Esophagus muscularis mucosa (tissue), 4 donors: ENCODE measurements at regions not wholly inside any gene's neighbourhood (a gene's known extent, or its start where the extent isn't known, plus 50 kb on each side); places are given as distances from the start of the nearest gene placed in this dataset.

Source experiments
- DNase-seq: peaks from one replicate; pipeline ENCODE4 v3.0.0-alpha.2; 2017; ENCODE audit errors: extremely low spot score
- H3K27ac ChIP-seq, 4 donors: fragments of 200-600 bp; sonication (generic); replicated peaks in 1 of 4; 1 replicate in 3 of 4; 2 replicates in 1 of 4; pipeline ENCODE4 v1.5.1; 2016 to 2019; ENCODE audit warnings: mild to moderate bottlenecking in 1 of 4
- H3K27me3 ChIP-seq, 4 donors: fragments of 200-600 bp; sonication (generic); one replicate each; pipeline versions ENCODE4 v1.5.1 to v1.6.0; 2016 to 2019
- H3K36me3 ChIP-seq, 4 donors: fragments of 200-600 bp; sonication (generic); one replicate each; pipeline ENCODE4 v1.5.1; 2016 to 2019
- H3K4me1 ChIP-seq, 4 donors: fragments of 200-600 bp; sonication (generic); one replicate each; pipeline ENCODE4 v1.5.1; 2016 to 2019
- H3K4me3 ChIP-seq, 4 donors: fragments of 200-600 bp; sonication (generic); 1 replicate in 2 of 4; 2 replicates in 2 of 4; pipeline ENCODE4 v1.5.1; 2016 to 2019; ENCODE audit warnings: mild to moderate bottlenecking in 4 of 4, moderate library complexity in 1 of 4
- H3K9me3 ChIP-seq, 4 donors: fragments of 200-600 bp; sonication (generic); 1 replicate in 3 of 4; 2 replicates in 1 of 4; pipeline ENCODE4 v1.5.1; 2016 to 2019
- EP300 ChIP-seq: sonication (generic); formaldehyde crosslinking; IDR thresholded peaks from one replicate; pipeline ENCODE4 v1.6.1; 2017; ENCODE audit warnings: antibody characterized with exemption
- POLR2A ChIP-seq: fragments of 450-650 bp; IDR thresholded peaks from one replicate; pipeline ENCODE4 v1.6.1; 2017; ENCODE audit warnings: antibody characterized with exemption, moderate library complexity, mild to moderate bottlenecking, low read depth
- POLR2AphosphoS5 ChIP-seq, 2 donors: sonication (generic); formaldehyde crosslinking; IDR thresholded peaks; one replicate each; pipeline ENCODE4 v1.6.1; 2017; ENCODE audit warnings: antibody characterized with exemption in 2 of 2
- WGBS: methylation state at CpG from one replicate; pipeline ENCODE4 v1.1.5; 2018; 5-methylcytosine and 5-hydroxymethylcytosine counted together
- intact Hi-C: fragments of 100-400 bp; cut with DNase I; formaldehyde crosslinking; loops from one replicate; pipeline ENCODE4 v1.15.1; 2023
- TF ChIP-seq, protein P1 (sequence below), 3 experiments: fragments of 200-600 bp in 2 of 3; fragments of 450-650 bp in 1 of 3; sonication (generic) in 2 of 3; IDR thresholded peaks; one replicate each; pipeline ENCODE4 v1.5.1; 2017 to 2019; ENCODE audit warnings: antibody characterized with exemption in 3 of 3, mild to moderate bottlenecking in 2 of 3, moderate library complexity in 1 of 3

GRCh38 chr13:81846771-81847170 is 1505.8 kb upstream of the SPRY2 start:
- H3K9me3 ChIP-seq: no peaks in the 10 kb centered on the region
- intact Hi-C loops: no loop called here
- H3K27ac ChIP-seq: no peak overlapping the region
- H3K4me3 ChIP-seq: no peak overlapping the region
- TF ChIP-seq, protein P1, sequence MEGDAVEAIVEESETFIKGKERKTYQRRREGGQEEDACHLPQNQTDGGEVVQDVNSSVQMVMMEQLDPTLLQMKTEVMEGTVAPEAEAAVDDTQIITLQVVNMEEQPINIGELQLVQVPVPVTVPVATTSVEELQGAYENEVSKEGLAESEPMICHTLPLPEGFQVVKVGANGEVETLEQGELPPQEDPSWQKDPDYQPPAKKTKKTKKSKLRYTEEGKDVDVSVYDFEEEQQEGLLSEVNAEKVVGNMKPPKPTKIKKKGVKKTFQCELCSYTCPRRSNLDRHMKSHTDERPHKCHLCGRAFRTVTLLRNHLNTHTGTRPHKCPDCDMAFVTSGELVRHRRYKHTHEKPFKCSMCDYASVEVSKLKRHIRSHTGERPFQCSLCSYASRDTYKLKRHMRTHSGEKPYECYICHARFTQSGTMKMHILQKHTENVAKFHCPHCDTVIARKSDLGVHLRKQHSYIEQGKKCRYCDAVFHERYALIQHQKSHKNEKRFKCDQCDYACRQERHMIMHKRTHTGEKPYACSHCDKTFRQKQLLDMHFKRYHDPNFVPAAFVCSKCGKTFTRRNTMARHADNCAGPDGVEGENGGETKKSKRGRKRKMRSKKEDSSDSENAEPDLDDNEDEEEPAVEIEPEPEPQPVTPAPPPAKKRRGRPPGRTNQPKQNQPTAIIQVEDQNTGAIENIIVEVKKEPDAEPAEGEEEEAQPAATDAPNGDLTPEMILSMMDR (IDR thresholded peaks at IDR 0.05): no peak
- TF ChIP-seq EP300 (no peak), POLR2AphosphoS5 (IDR thresholded peaks at IDR 0.05) (no peak), POLR2A (no peak)
- H3K4me1 ChIP-seq: no peaks in the 10 kb centered on the region
- no peak for DNase-seq
- H3K36me3 ChIP-seq: no peaks in the 10 kb centered on the region
- no peaks in the 10 kb centered on the region for H3K27me3 ChIP-seq
- 76% methylated on average over 2 of the region's 2 CpGs for WGBS

DNA sequence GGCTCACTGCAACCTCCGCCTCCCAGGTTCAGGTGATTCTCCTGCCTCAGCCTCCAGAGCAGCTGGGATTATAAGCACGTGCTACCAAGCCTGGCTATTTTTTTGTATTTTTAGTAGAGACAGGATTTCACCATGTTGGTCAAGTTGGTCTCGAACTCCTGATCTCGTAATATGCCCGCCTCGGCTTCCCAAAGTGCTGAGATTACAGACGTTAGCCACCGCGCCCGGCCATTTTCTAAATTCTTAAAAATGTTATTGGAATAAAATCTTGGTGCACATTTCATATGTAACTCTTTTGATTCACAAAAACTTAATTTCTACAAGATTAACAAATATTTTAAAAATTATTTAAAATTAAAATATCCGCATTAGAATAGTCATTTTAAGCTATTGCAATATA is 1480.3 kb upstream of the SPRY2 start:
- no peaks in the 10 kb centered on the region for H3K27me3 ChIP-seq
- TF ChIP-seq POLR2A: no peak
- TF ChIP-seq, protein P1 (IDR thresholded peaks at IDR 0.05): no peak
- no peak for TF ChIP-seq EP300
- no peak for TF ChIP-seq POLR2AphosphoS5 (IDR thresholded peaks at IDR 0.05)
- H3K27ac ChIP-seq: no peak overlapping the region
- no peak for DNase-seq
- H3K36me3 ChIP-seq: no peaks in the 10 kb centered on the region
- H3K9me3 ChIP-seq: no peaks in the 10 kb centered on the region
- H3K4me3 ChIP-seq: no peak overlapping the region
- WGBS: 96% methylated on average over 11 of the region's 11 CpGs
- intact Hi-C loops: no loop called here
- H3K4me1 ChIP-seq: no peaks in the 10 kb centered on the region

DNA sequence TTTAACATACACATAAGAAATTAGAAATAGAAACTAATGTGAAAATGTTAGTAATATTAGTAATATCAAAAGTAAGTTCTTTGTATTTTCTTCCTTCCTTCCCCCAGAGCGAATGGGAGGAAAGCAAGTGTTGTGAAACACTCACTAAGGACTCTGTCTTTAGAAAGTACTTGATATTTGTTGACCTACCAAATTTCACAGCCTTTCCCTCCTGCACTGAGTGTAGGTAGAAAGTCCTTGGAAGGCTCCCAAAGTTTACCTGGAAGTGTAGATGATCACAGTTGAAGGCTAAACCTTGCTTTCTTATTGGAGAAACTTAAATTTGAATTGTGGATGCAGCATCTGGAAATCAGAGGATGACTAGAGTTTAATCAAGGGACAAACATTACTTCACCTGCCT is 1459.5 kb upstream of the SPRY2 start:
- TF ChIP-seq, protein P1 (IDR thresholded peaks at IDR 0.05): no peak
- WGBS: 71% methylated on average over 1 of the region's 1 CpG
- intact Hi-C loops: no loop called here
- Histone ChIP-seq H3K27me3 (no peaks in the 10 kb centered on the region), H3K4me1 (no peaks in the 10 kb centered on the region), H3K9me3 (no peaks in the 10 kb centered on the region), H3K27ac (no peak overlapping the region), H3K4me3 (no peak overlapping the region), H3K36me3 (no peaks in the 10 kb centered on the region)
- DNase-seq: no peak

DNA sequence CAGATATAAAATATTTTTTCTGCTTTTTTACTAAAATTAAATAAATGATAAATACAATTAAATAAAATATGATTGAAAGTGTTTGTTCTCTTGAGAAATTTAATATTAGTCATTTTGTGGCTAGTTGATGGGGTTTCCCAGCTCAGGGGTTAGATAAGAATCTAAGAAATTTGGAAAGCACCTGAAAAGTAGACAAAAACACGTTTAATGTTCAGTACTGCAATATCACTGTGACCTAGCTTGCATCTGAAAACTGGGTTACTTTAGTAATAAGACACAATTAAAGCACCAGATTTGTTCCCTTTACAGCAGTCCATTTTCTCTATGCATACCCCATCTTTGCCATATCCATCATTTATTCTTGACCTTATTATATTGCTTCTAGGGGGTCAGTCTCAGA is 1454.8 kb upstream of the SPRY2 start:
- intact Hi-C loops: no loop called here

DNA sequence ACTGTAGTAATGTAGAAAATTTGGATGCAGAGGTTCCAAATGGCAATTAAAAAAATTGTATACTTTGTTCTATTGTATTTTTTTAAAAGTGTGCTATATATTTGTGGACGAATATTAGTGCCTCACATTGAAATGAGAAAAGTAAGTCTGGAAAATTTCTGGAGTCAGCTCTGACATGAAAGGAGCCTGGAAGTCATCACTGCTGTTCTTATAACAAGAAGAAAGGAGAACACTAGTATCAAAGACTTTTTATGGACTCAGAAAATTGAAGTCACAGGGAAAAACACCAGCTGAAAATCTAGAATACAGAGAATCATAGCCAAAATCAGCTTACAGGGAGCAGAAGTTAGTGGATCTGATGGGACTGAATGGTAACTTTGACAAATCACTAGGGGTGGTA is 1450.7 kb upstream of the SPRY2 start:
- TF ChIP-seq EP300: no peak
- TF ChIP-seq, protein P1 (IDR thresholded peaks at IDR 0.05): no peak
- TF ChIP-seq POLR2A: no peak
- no peak for TF ChIP-seq POLR2AphosphoS5 (IDR thresholded peaks at IDR 0.05)
- H3K4me1 ChIP-seq: no peaks in the 10 kb centered on the region
- 32% methylated on average over 1 of the region's 1 CpG for WGBS
- H3K4me3 ChIP-seq: no peak overlapping the region
- no peaks in the 10 kb centered on the region for H3K27me3 ChIP-seq
- DNase-seq: no peak
- H3K9me3 ChIP-seq: no peaks in the 10 kb centered on the region
- H3K27ac ChIP-seq: no peak overlapping the region
- H3K36me3 ChIP-seq: no peaks in the 10 kb centered on the region
- intact Hi-C loops: no loop called here

More for the DNA sequence above, 1454.8 kb upstream of the SPRY2 start:
- TF ChIP-seq POLR2AphosphoS5 (IDR thresholded peaks at IDR 0.05) (no peak), POLR2A (no peak), EP300 (no peak)
- TF ChIP-seq, protein P1 (IDR thresholded peaks at IDR 0.05): no peak
- no peak for DNase-seq
- no peaks in the 10 kb centered on the region for H3K4me1 ChIP-seq
- no peak overlapping the region for H3K4me3 ChIP-seq
- H3K36me3 ChIP-seq: no peaks in the 10 kb centered on the region
- H3K27ac ChIP-seq: no peak overlapping the region
- no peaks in the 10 kb centered on the region for H3K27me3 ChIP-seq
- H3K9me3 ChIP-seq: no peaks in the 10 kb centered on the region
- 58% methylated on average over 1 of the region's 1 CpG for WGBS
